Eye (tissue), 1 donor: ENCODE measurements at regions not wholly inside any gene's neighbourhood (a gene's known extent, or its start where the extent isn't known, plus 50 kb on each side); places are given as distances from the start of the nearest gene placed in this dataset.

ENCODE experiments used
- DNase-seq: peaks from one replicate; pipeline ENCODE4 v3.0.0-alpha.2; 2015

- DNase-seq, result no peak
Measured at GRCh38 chr2:34666821-34667220, 1067.7 kb upstream of the FAM98A start.

GRCh38 chr2:34664266-34664665, 1065.2 kb upstream of the FAM98A start:
- no peak for DNase-seq

- no peak for DNase-seq
Measured at GRCh38 chr2:34663314-34663713, 1064.2 kb upstream of the FAM98A start.

- DNase-seq, result no peak
Measured at GRCh38 chr2:34660741-34661140, 1061.6 kb upstream of the FAM98A start.

- no peak for DNase-seq
Measured at GRCh38 chr2:34656632-34657031, 1057.5 kb upstream of the FAM98A start.

- DNase-seq, result peak; percentile 72
Measured at GRCh38 chr2:34652636-34653035, 1053.5 kb upstream of the FAM98A start.

GRCh38 chr2:34646901-34647300, 1047.8 kb upstream of the FAM98A start:
- no peak for DNase-seq

GRCh38 chr2:34632327-34632726, 1033.2 kb upstream of the FAM98A start:
- DNase-seq, result no peak

- no peak for DNase-seq
Measured at GRCh38 chr2:34627003-34627402, 1027.9 kb upstream of the FAM98A start.

GRCh38 chr2:34604164-34604563, 1005.1 kb upstream of the FAM98A start:
- no peak for DNase-seq

GRCh38 chr2:34602262-34602661, 1003.2 kb upstream of the FAM98A start:
- no peak for DNase-seq

- no peak for DNase-seq
Measured at GRCh38 chr2:34601561-34601960, 1002.5 kb upstream of the FAM98A start.

GRCh38 chr2:34578641-34579040, 979.5 kb upstream of the FAM98A start:
- DNase-seq, result no peak

GRCh38 chr2:34570266-34570872, 971.3 kb upstream of the FAM98A start:
- DNase-seq, result peak; percentile 30

- DNase-seq, result peak; percentile 5
Measured at GRCh38 chr2:34567128-34567527, 968.0 kb upstream of the FAM98A start.

GRCh38 chr2:34552337-34552736, 953.2 kb upstream of the FAM98A start:
- no peak for DNase-seq

GRCh38 chr2:34549710-34550345, 950.7 kb upstream of the FAM98A start:
- DNase-seq, result no peak

GRCh38 chr2:34547900-34548299, 948.8 kb upstream of the FAM98A start:
- no peak for DNase-seq

GRCh38 chr2:34547340-34547739, 948.2 kb upstream of the FAM98A start:
- no peak for DNase-seq

- DNase-seq, result no peak
Measured at GRCh38 chr2:34545486-34546136, 946.5 kb upstream of the FAM98A start.

- DNase-seq, result no peak
Measured at GRCh38 chr2:34534761-34535160, 935.7 kb upstream of the FAM98A start.

- DNase-seq, result no peak
Measured at GRCh38 chr2:34534341-34534740, 935.2 kb upstream of the FAM98A start.

- DNase-seq, result no peak
Measured at GRCh38 chr2:34533585-34534183, 934.6 kb upstream of the FAM98A start.

- DNase-seq, result no peak
Measured at GRCh38 chr2:34529965-34530364, 930.9 kb upstream of the FAM98A start.
